ENCODE measurements at regions not wholly inside any gene's neighbourhood (a gene's known extent, or its start where the extent isn't known, plus 50 kb on each side); places are given as distances from the start of the nearest gene placed in this dataset.

DNA sequence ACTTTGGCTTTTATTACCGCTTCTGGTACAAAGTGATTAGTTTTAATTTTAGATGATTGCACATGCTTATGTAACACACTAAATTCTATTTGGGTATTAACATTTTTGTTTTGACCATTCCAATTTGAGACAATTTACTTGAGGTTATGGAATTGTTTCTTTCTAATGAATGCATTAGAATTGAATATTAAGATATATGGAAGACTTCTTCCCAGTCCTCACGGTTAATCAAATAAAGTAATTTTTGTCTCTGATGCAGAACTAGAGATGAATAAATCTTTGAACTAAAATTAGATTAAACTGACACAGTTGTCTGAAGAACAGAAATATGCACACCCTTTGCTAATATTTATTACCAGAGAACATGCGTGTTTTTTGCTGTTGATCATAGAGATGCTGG lies 127.1 kb upstream of the FBXL17 start:
- H2AFZ ChIP-seq (ENCODE audit: low read length) = no peak overlapping the region
- H3K9ac ChIP-seq (ENCODE audit: low read length) = no peak overlapping the region
- no peaks in the 10 kb centered on the region for H3K79me2 ChIP-seq (ENCODE audit: low read length)
- H4K20me1 ChIP-seq (ENCODE audit: insufficient read depth, low read length) = no peaks in the 10 kb centered on the region
- no peaks in the 10 kb centered on the region for H3K27me3 ChIP-seq (replicated peaks; ENCODE audit: insufficient read depth, low read length)
- H3K27ac ChIP-seq (ENCODE audit: low read length) = no peak overlapping the region
- H3K36me3 ChIP-seq (replicated peaks; ENCODE audit: insufficient read depth, low read length) = no peaks in the 10 kb centered on the region
- no peak for DNase-seq
- no peaks in the 10 kb centered on the region for H3F3A ChIP-seq (ENCODE audit: insufficient read depth, low read length)
- H3K9me3 ChIP-seq (replicated peaks; ENCODE audit: insufficient read depth, low read length) = no peaks in the 10 kb centered on the region
- TF ChIP-seq EZH2phosphoT487 (IDR thresholded peaks at IDR 0.05; ENCODE audit: low read length) (no peak), EZH2 (optimal IDR thresholded peaks at IDR 0.05; ENCODE audit: low read depth, low read length) (no peak)
- TF ChIP-seq, protein P1, sequence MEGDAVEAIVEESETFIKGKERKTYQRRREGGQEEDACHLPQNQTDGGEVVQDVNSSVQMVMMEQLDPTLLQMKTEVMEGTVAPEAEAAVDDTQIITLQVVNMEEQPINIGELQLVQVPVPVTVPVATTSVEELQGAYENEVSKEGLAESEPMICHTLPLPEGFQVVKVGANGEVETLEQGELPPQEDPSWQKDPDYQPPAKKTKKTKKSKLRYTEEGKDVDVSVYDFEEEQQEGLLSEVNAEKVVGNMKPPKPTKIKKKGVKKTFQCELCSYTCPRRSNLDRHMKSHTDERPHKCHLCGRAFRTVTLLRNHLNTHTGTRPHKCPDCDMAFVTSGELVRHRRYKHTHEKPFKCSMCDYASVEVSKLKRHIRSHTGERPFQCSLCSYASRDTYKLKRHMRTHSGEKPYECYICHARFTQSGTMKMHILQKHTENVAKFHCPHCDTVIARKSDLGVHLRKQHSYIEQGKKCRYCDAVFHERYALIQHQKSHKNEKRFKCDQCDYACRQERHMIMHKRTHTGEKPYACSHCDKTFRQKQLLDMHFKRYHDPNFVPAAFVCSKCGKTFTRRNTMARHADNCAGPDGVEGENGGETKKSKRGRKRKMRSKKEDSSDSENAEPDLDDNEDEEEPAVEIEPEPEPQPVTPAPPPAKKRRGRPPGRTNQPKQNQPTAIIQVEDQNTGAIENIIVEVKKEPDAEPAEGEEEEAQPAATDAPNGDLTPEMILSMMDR (IDR thresholded peaks at IDR 0.05; ENCODE audit: low read length) = no peak
- no peak overlapping the region for H3K4me3 ChIP-seq (ENCODE audit: low read length)
- no peaks in the 10 kb centered on the region for H3K4me1 ChIP-seq (ENCODE audit: low read length)
- H3K9me2 ChIP-seq (replicated peaks; ENCODE audit: insufficient read depth, low read length) = no peaks in the 10 kb centered on the region
- H3K4me2 ChIP-seq (ENCODE audit: low read depth, low read length) = no peak overlapping the region

DNA sequence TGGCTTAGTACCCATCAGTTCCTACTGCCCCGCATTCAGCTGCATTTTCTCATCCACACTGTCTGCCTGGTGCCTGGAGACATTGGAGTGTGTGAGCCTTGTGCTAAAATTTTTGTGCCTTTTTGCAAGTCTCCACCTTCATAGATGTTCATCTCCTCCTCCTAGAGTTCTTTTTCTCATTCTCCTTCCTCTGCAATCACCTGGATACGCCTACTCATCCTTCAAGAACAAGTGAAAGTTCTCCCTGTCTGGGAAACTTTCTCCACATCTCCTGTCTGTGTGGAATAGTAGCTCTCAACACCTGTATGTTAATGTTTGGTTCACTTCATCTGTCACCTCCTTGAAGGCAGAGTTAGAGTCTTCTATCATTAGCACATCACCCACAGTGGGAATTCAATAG lies 125.7 kb upstream of the FBXL17 start:
- no peaks in the 10 kb centered on the region for H3F3A ChIP-seq (ENCODE audit: insufficient read depth, low read length)
- TF ChIP-seq, protein P1 (IDR thresholded peaks at IDR 0.05; ENCODE audit: low read length) = no peak
- TF ChIP-seq EZH2 (optimal IDR thresholded peaks at IDR 0.05; ENCODE audit: low read depth, low read length) = no peak
- no peak for TF ChIP-seq EZH2phosphoT487 (IDR thresholded peaks at IDR 0.05; ENCODE audit: low read length)
- H3K36me3 ChIP-seq (replicated peaks; ENCODE audit: insufficient read depth, low read length) = no peaks in the 10 kb centered on the region
- no peaks in the 10 kb centered on the region for H3K4me1 ChIP-seq (ENCODE audit: low read length)
- H3K79me2 ChIP-seq (ENCODE audit: low read length) = no peaks in the 10 kb centered on the region
- H3K27ac ChIP-seq (ENCODE audit: low read length) = no peak overlapping the region
- no peaks in the 10 kb centered on the region for H3K27me3 ChIP-seq (replicated peaks; ENCODE audit: insufficient read depth, low read length)
- DNase-seq = no peak
- H3K9ac ChIP-seq (ENCODE audit: low read length) = no peak overlapping the region
- no peak overlapping the region for H3K4me2 ChIP-seq (ENCODE audit: low read depth, low read length)
- no peaks in the 10 kb centered on the region for H3K9me3 ChIP-seq (replicated peaks; ENCODE audit: insufficient read depth, low read length)
- H2AFZ ChIP-seq (ENCODE audit: low read length) = no peak overlapping the region
- H3K4me3 ChIP-seq (ENCODE audit: low read length) = no peak overlapping the region
- H3K9me2 ChIP-seq (replicated peaks; ENCODE audit: insufficient read depth, low read length) = no peaks in the 10 kb centered on the region
- no peaks in the 10 kb centered on the region for H4K20me1 ChIP-seq (ENCODE audit: insufficient read depth, low read length)

DNA sequence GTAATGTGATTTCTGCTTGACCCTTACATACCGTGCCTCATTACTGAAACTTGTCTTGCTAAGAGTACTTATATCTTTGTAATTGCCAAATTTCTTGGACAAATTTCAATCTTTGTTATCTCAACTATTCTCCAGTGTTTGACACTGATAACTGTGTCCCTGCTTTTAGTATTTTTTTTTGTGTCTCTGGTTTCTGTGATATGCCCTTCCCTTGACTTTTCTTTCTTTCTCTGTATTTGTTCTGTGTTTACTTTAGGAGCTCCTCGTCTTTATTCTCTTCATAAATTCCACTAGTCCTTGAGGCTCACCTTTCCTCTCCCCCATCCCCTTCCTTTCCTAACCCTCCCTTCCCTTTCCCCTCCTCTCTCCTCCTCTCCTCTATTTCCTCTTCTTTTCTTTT lies 123.7 kb upstream of the FBXL17 start:
- Histone ChIP-seq H3K9me3 (replicated peaks; ENCODE audit: insufficient read depth, low read length) (no peaks in the 10 kb centered on the region), H3K79me2 (ENCODE audit: low read length) (no peaks in the 10 kb centered on the region), H3K27me3 (replicated peaks; ENCODE audit: insufficient read depth, low read length) (no peaks in the 10 kb centered on the region), H3K27ac (ENCODE audit: low read length) (no peak overlapping the region), H4K20me1 (ENCODE audit: insufficient read depth, low read length) (no peaks in the 10 kb centered on the region), H3K4me1 (ENCODE audit: low read length) (no peaks in the 10 kb centered on the region), H3K4me3 (ENCODE audit: low read length) (no peak overlapping the region), H3K9me2 (replicated peaks; ENCODE audit: insufficient read depth, low read length) (no peaks in the 10 kb centered on the region), H3K36me3 (replicated peaks; ENCODE audit: insufficient read depth, low read length) (no peaks in the 10 kb centered on the region), H3K4me2 (ENCODE audit: low read depth, low read length) (no peak overlapping the region), H2AFZ (ENCODE audit: low read length) (no peak overlapping the region), H3K9ac (ENCODE audit: low read length) (no peak overlapping the region), H3F3A (ENCODE audit: insufficient read depth, low read length) (no peaks in the 10 kb centered on the region)
- TF ChIP-seq EZH2phosphoT487 (IDR thresholded peaks at IDR 0.05; ENCODE audit: low read length) (no peak), EZH2 (optimal IDR thresholded peaks at IDR 0.05; ENCODE audit: low read depth, low read length) (no peak)
- TF ChIP-seq, protein P1 (IDR thresholded peaks at IDR 0.05; ENCODE audit: low read length) = no peak
- no peak for DNase-seq
